NCI-H1092 treated with DMSO at 0.1 percent for 48 hours (cell line): ENCODE measurements at regions not wholly inside any gene's neighbourhood (a gene's known extent, or its start where the extent isn't known, plus 50 kb on each side); places are given as distances from the start of the nearest gene placed in this dataset.
"Not testable (repeated sequence)": the region's sequence is repeated elsewhere in the genome, so short reads cannot be mapped to it uniquely, and the experiment has no call there.

ENCODE experiments used
- DNase-seq: peaks from one replicate; lab custom pipeline; 2025; lab: John Stamatoyannopoulos, UW

- DNase-seq: no peak
Observed at GRCh38 chr15:92763459-92763858, 107.9 kb upstream of the FAM174B start.

DNA sequence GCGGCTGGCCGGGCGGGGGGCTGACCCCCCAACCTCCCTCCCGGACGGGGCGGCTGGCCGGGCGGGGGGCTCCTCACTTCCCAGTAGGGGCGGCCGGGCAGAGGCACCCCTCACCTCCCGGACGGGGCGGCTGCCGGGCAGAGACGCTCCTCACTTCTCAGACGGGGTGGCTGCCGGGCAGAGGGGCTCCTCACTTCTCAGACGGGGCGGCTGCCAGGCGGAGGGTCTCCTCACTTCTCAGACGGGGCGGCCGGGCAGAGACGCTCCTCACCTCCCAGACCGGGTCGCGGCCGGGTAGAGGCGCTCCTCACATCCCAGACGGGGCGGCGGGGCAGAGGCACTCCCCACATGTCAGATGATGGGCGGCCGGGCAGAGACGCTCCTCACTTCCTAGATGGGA, 112.6 kb upstream of the FAM174B start:
- not testable (repeated sequence) for DNase-seq

DNA sequence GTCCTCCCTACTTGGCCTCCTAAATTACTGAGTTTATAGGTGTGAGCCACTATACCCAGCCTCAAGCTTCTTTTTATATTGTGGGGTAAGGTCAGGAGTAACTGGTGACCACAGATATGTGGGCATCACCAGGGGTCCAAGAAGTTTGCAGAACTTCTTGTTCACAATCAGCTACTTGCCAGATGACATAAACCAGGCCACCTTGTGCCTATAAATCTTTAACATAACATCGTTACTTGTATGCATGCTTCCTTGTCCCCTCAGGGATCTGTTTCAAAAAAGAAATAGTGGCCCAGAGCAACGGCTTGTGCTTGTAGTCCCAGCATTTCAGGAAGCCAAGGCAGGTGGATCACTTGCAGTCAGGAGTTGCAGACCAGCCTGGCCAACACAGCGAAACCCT, 115.1 kb upstream of the FAM174B start:
- DNase-seq: no peak

GRCh38 chr15:92772061-92772460, 116.5 kb upstream of the FAM174B start:
- DNase-seq: no peak

GRCh38 chr15:92772626-92773244, 117.2 kb upstream of the FAM174B start:
- DNase-seq: no peak

DNA sequence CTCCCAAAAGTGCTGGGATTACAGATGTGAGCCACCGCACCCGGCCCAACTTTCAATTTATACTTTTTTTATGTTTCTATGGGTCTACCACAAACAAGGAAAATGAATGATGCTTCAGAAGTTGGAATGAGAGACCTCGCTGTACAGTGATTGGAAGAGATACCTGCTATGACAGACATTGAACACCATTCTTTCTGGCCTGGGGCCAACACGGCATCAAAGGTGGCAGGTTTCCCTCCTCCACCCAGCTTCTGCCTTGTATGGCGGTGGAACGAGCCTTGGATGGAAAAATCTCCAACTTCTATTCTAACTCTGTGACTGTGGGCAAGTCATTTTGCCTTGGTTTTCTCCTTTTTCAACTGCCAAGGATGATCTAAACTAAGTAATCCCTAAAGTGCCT, 117.8 kb upstream of the FAM174B start:
- no peak for DNase-seq

DNA sequence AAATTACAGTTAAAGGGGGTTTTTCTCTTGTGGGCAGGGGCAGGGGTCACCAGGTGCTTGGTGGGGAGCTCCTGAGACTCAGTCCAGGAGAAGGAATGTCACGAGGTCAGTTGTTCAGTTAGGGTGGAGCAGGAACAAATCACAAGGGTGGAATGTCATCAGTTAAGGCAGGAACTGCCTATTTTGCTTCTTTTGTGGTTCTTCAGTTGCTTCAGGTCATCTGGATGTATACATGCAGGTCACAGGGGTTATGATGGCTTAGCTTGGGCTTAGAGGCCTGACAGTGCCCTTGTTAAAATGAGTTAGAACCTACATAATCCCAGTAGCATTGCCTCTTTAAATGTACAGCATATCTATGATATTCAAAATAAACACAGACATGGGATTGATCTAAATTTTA, 120.2 kb upstream of the CHD2 start:
- no peak for DNase-seq

GRCh38 chr15:92780843-92781242, 119.3 kb upstream of the CHD2 start:
- DNase-seq: peak; percentile 33

DNA sequence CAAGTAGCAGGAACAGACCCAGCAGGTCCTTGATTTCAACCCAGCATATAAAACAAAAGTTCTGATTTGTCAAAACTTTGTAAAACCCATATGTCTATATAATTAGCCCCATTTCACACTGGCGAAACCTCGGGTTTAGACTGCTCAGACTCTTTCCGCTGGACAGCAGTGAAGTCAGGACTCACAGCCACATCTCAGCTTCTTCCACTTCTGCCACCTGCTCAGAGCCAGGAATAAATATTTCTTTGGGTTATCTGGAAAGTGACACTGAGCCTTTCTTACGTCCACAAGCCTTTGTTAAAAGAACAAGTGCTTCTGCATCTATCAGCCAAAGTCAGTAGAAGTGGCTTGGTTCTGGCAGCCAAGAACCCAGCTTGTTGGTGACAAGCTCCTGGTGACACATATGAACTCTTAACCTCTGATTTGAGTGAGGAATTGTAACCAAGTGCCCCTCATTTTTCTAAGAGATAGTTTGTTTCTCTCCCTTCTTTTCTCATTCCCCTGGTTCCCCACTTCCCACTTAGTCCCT, 118.1 kb upstream of the CHD2 start:
- no peak for DNase-seq

- DNase-seq: no peak
Observed at GRCh38 chr15:92787116-92787515, 113.0 kb upstream of the CHD2 start.

DNA sequence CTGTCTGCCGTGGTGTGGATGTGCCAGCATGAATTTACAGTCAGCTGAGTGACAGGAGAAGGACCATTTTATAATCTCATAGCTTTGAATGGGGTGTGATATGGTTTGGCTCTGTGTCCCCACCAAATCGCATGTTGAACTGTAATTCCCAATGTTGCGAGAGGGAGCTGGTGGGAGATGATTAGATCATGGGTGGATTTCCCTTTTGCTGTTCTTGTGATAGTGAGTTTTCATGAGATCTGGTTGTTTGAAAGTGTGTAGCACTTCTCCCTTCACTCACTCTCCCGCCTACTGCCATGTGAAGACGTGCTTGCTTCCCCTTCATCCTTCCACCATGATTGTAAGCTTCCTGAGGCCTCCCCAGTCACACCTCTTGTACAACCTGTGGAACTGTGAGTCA, 111.9 kb upstream of the CHD2 start:
- no peak for DNase-seq

- DNase-seq: not testable (repeated sequence)
Observed at GRCh38 chr15:92788793-92789192, 111.3 kb upstream of the CHD2 start.

- no peak for DNase-seq
Observed at GRCh38 chr15:92796161-92796611, 103.9 kb upstream of the CHD2 start.

GRCh38 chr15:92797168-92798052, 102.7 kb upstream of the CHD2 start:
- peak; percentile 69 for DNase-seq

DNA sequence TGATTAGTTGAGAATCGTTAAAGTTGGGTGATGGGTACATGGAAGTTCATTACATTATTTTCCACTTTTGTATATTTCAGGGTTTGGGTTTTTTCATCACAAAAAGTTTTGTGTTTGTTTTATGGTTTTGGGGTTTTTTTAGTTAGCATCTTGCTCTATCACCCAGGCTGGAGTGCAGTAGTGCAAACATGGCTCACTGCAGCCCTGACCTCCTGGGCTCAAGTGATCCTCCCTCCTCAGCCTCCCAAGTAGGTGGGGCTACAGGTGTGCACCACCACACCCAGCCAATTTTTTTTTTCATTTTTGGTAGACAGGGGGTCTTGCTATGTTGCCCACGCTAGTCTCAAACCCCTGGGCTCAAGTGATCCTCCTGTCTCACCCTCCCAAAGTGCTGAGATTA, 100.1 kb upstream of the CHD2 start:
- DNase-seq: no peak

DNA sequence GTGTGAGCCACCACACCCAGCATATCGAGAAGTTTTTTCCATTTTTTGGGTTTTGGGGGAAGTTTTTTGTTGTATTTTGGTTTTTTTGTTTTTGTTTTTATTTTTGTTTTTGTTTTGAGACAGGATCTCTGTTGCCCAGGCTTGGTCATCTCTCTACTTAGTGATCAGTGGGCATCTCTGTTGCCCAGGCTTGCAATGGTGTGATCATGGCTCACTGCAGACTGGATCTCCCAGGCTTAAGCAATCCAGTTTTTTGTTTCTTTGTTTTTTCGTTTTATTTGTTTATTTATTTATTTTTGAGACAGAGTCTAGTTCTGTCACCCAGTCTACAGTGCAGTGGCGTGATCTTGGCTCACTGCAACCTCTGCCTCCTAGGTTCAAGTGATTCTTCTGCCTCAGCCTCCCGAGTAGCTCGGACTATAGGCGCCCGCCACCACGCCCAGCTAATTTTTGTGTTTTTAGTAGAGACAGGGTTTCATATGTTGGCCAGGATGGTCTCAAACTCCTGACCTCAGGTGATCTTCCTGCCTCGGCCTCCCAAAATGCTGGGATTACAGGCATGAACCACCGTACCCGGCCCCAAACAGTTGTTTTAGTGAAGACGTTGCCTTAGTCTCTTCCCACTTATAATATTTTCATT, 99.6 kb upstream of the CHD2 start:
- not testable (repeated sequence) for DNase-seq

- not testable (repeated sequence) for DNase-seq
Observed at GRCh38 chr15:92801056-92801773, 98.9 kb upstream of the CHD2 start.

DNA sequence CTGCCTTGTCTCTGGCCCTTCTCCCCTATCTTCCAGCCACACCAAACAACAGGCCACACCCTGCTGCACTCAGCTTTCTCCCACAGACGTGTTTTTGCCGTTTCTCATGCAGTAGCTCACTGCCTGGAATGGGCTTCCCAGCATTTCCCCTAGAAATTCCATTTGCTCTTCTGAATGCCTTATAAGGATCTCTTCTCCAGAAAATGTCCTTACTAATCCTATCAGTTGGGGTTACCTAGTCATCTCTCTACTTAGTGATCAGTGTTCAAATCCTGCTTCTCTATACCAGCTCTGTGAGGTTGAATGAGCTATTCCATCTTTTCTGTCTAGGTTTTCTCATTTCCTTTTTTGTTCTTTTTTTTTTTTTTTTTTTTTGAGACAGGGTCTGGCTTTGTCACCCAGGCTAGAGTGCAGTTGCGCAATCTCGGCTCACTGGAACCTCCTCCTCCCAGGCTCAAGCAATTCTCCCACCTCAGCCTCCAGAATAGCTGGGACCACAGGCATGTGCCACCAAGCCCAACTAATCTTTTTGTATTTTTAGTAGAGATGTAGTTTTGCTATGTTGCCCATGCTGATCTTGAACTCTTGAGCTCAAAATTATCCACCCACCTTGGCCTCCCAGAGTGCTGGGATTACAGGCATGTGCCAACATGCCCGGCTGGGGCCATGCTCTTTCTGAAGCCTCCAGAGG, 98.2 kb upstream of the CHD2 start:
- DNase-seq: no peak

DNA sequence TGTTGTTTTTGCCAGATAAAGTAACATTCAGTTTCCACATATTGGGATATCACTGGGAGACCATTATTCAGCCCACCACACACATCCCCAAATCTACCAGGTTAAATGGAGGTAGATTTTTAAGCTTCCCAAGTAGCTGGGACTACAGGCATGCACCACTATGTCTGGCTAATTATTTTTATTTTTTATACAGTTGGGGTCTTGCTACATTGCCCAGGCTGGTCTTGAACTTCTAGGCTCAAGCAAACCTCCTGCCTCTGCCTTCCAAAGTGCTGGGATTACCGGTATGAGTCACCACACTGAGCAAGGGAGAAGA, 96.6 kb upstream of the CHD2 start:
- no peak for DNase-seq

- no peak for DNase-seq
Observed at GRCh38 chr15:92803852-92804609, 96.1 kb upstream of the CHD2 start.

GRCh38 chr15:92804610-92804936, 95.6 kb upstream of the CHD2 start:
- not testable (repeated sequence) for DNase-seq
